K562 (cell line): ENCODE measurements at regions not wholly inside any gene's neighbourhood (a gene's known extent, or its start where the extent isn't known, plus 50 kb on each side); places are given as distances from the start of the nearest gene placed in this dataset.

Experiments
- CTCF ChIP-seq, 3 experiments: IDR thresholded peaks in 2 of 3; conservative IDR thresholded peaks in 1 of 3; 2 replicates each; pipeline ENCODE4 v1.5.1; 2011 to 2012; ENCODE audit warnings: low read length in 3 of 3, mild to moderate bottlenecking in 3 of 3, control low read depth in 2 of 3, improper control_type of control experiment in 1 of 3, inconsistent platforms in 1 of 3, low read depth in 1 of 3, mixed read lengths in 1 of 3, moderate library complexity in 1 of 3; ENCODE audit not compliant: insufficient read depth in 2 of 3
- CXXC5 ChIP-seq: fragments of 250-450 bp; sonication (Bioruptor Pico); IDR thresholded peaks from 2 replicates; pipeline ENCODE4 v1.8.0; 2022; ENCODE audit warnings: inconsistent platforms, mild to moderate bottlenecking, moderate library complexity
- MGA ChIP-seq: fragments of 450-650 bp; IDR thresholded peaks from 2 replicates; pipeline ENCODE4 v1.6.1; 2016; ENCODE audit warnings: mild to moderate bottlenecking, moderate library complexity
- RBFOX2 ChIP-seq: fragments of 200-400 bp; formaldehyde crosslinking; IDR thresholded peaks from 2 replicates; pipeline ENCODE4 v1.6.1; 2017; ENCODE audit warnings: low read depth, mild to moderate bottlenecking, low read length, moderate library complexity
- ZBTB11 ChIP-seq, 3 experiments: fragments of 200-800 bp in 1 of 3; fragments of 250-450 bp in 1 of 3; fragments of 450-650 bp in 1 of 3; sonication (Bioruptor Pico) in 1 of 3; sonication (Bioruptor generic) in 1 of 3; formaldehyde crosslinking in 1 of 3; IDR thresholded peaks; 2 replicates each; pipeline versions ENCODE4 v1.6.1 to v1.8.0; 2016 to 2022; ENCODE audit warnings: mild to moderate bottlenecking in 2 of 3, missing genetic modification characterization in 2 of 3, missing compliant biosample characterization in 1 of 3, moderate library complexity in 1 of 3

- TF ChIP-seq MGA (peak; percentile 73; the same call in 1 of the 2 replicates), CXXC5 (CRISPR knock-in tag) (peak; percentile 65; the same call in 1 of the 2 replicates), RBFOX2 (peak; percentile 17; the same call in 1 of the 2 replicates), ZBTB11 (CRISPR knock-in tag; IDR thresholded peaks at IDR 0.05) (peak in 1 of 3 experiments; percentile 22; a peak in 1 of 6 replicates), CTCF (IDR thresholded peaks at IDR 0.05 in 2 of 3, conservative IDR thresholded peaks at IDR 0.05 in 1 of 3; ENCODE audit: insufficient read depth in 2 of 3, low read depth in 1 of 3, low read length in 3 of 3) (peak; percentile 36 to 57 (median 54); a peak in 4 of 6 replicates)
These were observed 672.1 kb upstream of the DEFB115 start (continued) for GRCh38 chr20:30585244-30585796.
